DOHH2 (cell line): ENCODE measurements at regions not wholly inside any gene's neighbourhood (a gene's known extent, or its start where the extent isn't known, plus 50 kb on each side); places are given as distances from the start of the nearest gene placed in this dataset.

ENCODE experiments used
- H3F3A ChIP-seq: fragments of 200-600 bp; sonication (generic), shearing (Covaris generic); 2 replicates; pipeline ENCODE4 v1.6.0; 2016; ENCODE audit warnings: antibody characterized with exemption, mild to moderate bottlenecking; ENCODE audit not compliant: control insufficient read depth, insufficient read depth
- H3K27ac ChIP-seq: fragments of 200-600 bp; sonication (generic); 2 replicates; pipeline ENCODE4 v1.5.1; 2014; ENCODE audit warnings: low read depth, mild to moderate bottlenecking, low read length, moderate library complexity
- H3K27me3 ChIP-seq: fragments of 200-600 bp; sonication (generic); 2 replicates; pipeline ENCODE4 v1.6.1; 2014; ENCODE audit warnings: mild to moderate bottlenecking, low read length, mixed read lengths; ENCODE audit not compliant: control insufficient read depth
- H3K36me3 ChIP-seq: fragments of 200-600 bp; sonication (generic); 2 replicates; pipeline ENCODE4 v1.6.1; 2014; ENCODE audit warnings: mild to moderate bottlenecking, low read length, moderate library complexity, mixed read lengths; ENCODE audit not compliant: control insufficient read depth
- H3K4me1 ChIP-seq: fragments of 200-600 bp; sonication (generic); 2 replicates; pipeline ENCODE4 v1.6.1; 2014; ENCODE audit warnings: mild to moderate bottlenecking, low read length, mixed read lengths; ENCODE audit not compliant: control insufficient read depth
- H3K4me2 ChIP-seq: fragments of 200-600 bp; sonication (generic); 2 replicates; pipeline ENCODE4 v1.6.0; 2014; ENCODE audit warnings: mild to moderate bottlenecking, low read length, moderate library complexity
- H3K4me3 ChIP-seq: fragments of 200-600 bp; sonication (generic); 2 replicates; pipeline ENCODE4 v1.5.1; 2014; ENCODE audit warnings: mild to moderate bottlenecking, low read length, mixed read lengths
- H3K79me2 ChIP-seq: fragments of 200-600 bp; sonication (generic); 2 replicates; pipeline ENCODE4 v1.6.1; 2014; ENCODE audit warnings: mild to moderate bottlenecking, low read length, mixed read lengths; ENCODE audit not compliant: control insufficient read depth
- H3K9me2 ChIP-seq: fragments of 200-600 bp; sonication (generic); replicated peaks from 2 replicates; pipeline ENCODE4 v1.6.1; 2014; ENCODE audit warnings: mild to moderate bottlenecking, low read length, mixed read lengths; ENCODE audit not compliant: control insufficient read depth
- H3K9me3 ChIP-seq: fragments of 200-600 bp; sonication (generic); 2 replicates; pipeline ENCODE4 v1.6.1; 2014; ENCODE audit warnings: antibody characterized with exemption, low read length, mixed read lengths; ENCODE audit not compliant: control insufficient read depth, insufficient read depth
- H4K20me1 ChIP-seq: fragments of 200-600 bp; sonication (generic); 2 replicates; pipeline ENCODE4 v1.6.0; 2014; ENCODE audit warnings: low read depth, mild to moderate bottlenecking, antibody characterized with exemption, low read length, moderate library complexity; ENCODE audit not compliant: control insufficient read depth, insufficient read depth
- EZH2phosphoT487 ChIP-seq: fragments of 200-600 bp; sonication (generic); IDR thresholded peaks from 2 replicates; pipeline ENCODE4 v1.6.1; 2017; ENCODE audit warnings: borderline replicate concordance, mild to moderate bottlenecking, antibody characterized with exemption, low read length, moderate library complexity, mixed read lengths
- TF ChIP-seq, protein P1 (sequence below): fragments of 200-600 bp; sonication (generic); IDR thresholded peaks from one replicate; pipeline ENCODE4 v1.5.1; 2014; ENCODE audit warnings: antibody characterized with exemption, mild to moderate bottlenecking, low read depth, low read length; ENCODE audit not compliant: poor library complexity, severe bottlenecking

DNA sequence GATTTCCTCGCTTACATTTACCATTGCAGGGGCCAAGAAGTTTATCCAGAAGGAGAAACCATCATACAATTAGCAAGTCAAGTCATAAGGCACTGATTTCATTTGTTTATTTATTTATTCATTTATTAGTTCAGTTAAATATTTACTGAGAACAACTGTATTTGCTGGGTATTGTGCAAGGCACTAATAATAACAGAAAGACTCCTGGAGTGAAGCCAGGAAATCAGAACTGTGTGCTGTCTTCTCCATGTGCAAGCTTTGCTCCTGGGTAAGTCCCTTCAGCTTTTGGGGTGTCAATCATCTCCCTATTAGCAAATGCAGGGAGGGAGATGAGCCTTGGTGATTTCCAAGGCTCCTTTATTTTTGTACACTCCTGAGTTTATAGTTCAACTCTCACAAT is 341.6 kb upstream of the MEIS1 start:
- Histone ChIP-seq H3K27ac (no peak overlapping the region), H3K9me3 (no peaks in the 10 kb centered on the region)

GRCh38 chr2:66084948-66085590 is 349.9 kb upstream of the MEIS1 start:
- no peaks in the 10 kb centered on the region for H3K36me3 ChIP-seq
- no peaks in the 10 kb centered on the region for H3F3A ChIP-seq
- H3K27ac ChIP-seq: no peak overlapping the region
- H3K9me3 ChIP-seq: no peaks in the 10 kb centered on the region
- H3K4me1 ChIP-seq: peaks cover 4% of the 10 kb centered on the region; the same call in 1 of the 2 replicates
- no peaks in the 10 kb centered on the region for H3K79me2 ChIP-seq
- H3K4me2 ChIP-seq: no peak overlapping the region
- no peak overlapping the region for H3K4me3 ChIP-seq
- H4K20me1 ChIP-seq: no peaks in the 10 kb centered on the region
- no peaks in the 10 kb centered on the region for H3K9me2 ChIP-seq
- H3K27me3 ChIP-seq: no peaks in the 10 kb centered on the region
- TF ChIP-seq EZH2phosphoT487: no peak
- TF ChIP-seq, protein P1, sequence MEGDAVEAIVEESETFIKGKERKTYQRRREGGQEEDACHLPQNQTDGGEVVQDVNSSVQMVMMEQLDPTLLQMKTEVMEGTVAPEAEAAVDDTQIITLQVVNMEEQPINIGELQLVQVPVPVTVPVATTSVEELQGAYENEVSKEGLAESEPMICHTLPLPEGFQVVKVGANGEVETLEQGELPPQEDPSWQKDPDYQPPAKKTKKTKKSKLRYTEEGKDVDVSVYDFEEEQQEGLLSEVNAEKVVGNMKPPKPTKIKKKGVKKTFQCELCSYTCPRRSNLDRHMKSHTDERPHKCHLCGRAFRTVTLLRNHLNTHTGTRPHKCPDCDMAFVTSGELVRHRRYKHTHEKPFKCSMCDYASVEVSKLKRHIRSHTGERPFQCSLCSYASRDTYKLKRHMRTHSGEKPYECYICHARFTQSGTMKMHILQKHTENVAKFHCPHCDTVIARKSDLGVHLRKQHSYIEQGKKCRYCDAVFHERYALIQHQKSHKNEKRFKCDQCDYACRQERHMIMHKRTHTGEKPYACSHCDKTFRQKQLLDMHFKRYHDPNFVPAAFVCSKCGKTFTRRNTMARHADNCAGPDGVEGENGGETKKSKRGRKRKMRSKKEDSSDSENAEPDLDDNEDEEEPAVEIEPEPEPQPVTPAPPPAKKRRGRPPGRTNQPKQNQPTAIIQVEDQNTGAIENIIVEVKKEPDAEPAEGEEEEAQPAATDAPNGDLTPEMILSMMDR: no peak

More for the DNA sequence above, 341.6 kb upstream of the MEIS1 start:
- no peaks in the 10 kb centered on the region for H3K79me2 ChIP-seq
- H3K36me3 ChIP-seq: no peaks in the 10 kb centered on the region
- H3K4me2 ChIP-seq: no peak overlapping the region
- H3K9me2 ChIP-seq: no peaks in the 10 kb centered on the region
- H3K4me3 ChIP-seq: no peak overlapping the region
- TF ChIP-seq, protein P1: no peak
- TF ChIP-seq EZH2phosphoT487: no peak
- H4K20me1 ChIP-seq: no peaks in the 10 kb centered on the region
- no peaks in the 10 kb centered on the region for H3K27me3 ChIP-seq
- H3F3A ChIP-seq: no peaks in the 10 kb centered on the region
- H3K4me1 ChIP-seq: no peaks in the 10 kb centered on the region

- Histone ChIP-seq H3F3A (no peaks in the 10 kb centered on the region), H3K4me3 (no peak overlapping the region), H3K4me1 (peaks cover 4% of the 10 kb centered on the region; the same call in 1 of the 2 replicates), H3K36me3 (no peaks in the 10 kb centered on the region), H3K27me3 (no peaks in the 10 kb centered on the region), H3K4me2 (no peak overlapping the region), H4K20me1 (no peaks in the 10 kb centered on the region), H3K9me2 (no peaks in the 10 kb centered on the region), H3K79me2 (no peaks in the 10 kb centered on the region), H3K9me3 (no peaks in the 10 kb centered on the region), H3K27ac (no peak overlapping the region)
- TF ChIP-seq, protein P1: no peak
- no peak for TF ChIP-seq EZH2phosphoT487
Measured at GRCh38 chr2:66082581-66082980, 352.3 kb upstream of the MEIS1 start.
